ENCODE measurements at regions not wholly inside any gene's neighbourhood (a gene's known extent, or its start where the extent isn't known, plus 50 kb on each side); places are given as distances from the start of the nearest gene placed in this dataset.

DNA sequence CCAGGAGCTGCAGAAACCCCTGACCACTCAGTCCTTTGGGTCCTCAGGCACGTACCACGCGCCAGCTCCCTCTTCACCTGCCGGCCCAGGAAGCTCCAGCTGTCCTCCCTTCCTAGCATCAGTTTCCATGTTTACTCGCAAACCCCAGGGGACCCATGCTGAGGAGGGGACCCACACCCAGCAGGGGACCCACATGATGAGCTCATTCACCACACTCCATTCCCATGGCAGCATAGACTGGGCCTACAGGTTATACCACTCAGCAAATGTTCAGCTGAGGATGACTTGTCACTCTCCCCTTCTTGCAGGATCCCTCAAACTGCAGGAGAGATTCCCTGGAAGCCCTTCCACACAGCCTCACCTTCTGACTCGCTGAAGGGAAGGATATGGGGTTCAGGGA, 73.5 kb upstream of the GALNT10 start:
- H2AFZ ChIP-seq (ENCODE audit: low read depth, low read length) = no peak overlapping the region
- no peak overlapping the region for H3K4me3 ChIP-seq (ENCODE audit: insufficient read depth in 1 of 2, low read depth in 1 of 2, low read length in 2 of 2)
- H3K14ac ChIP-seq (ENCODE audit: low read length in 2 of 2) = no peak overlapping the region
- H3K4me2 ChIP-seq (ENCODE audit: low read length, poor library complexity, severe bottlenecking) = no peak overlapping the region
- H2BK120ac ChIP-seq (ENCODE audit: low read depth, low read length) = no peak overlapping the region
- peaks cover 7% of the 10 kb centered on the region for H3K4me1 ChIP-seq (ENCODE audit: control insufficient read depth, insufficient read depth, low read depth, low read length)
- H3K18ac ChIP-seq (ENCODE audit: low read depth in 1 of 2, low read length in 2 of 2) = no peak overlapping the region
- H3K4ac ChIP-seq (ENCODE audit: low read depth in 1 of 2, low read length in 2 of 2) = no peak overlapping the region
- no peak overlapping the region for H2BK12ac ChIP-seq (ENCODE audit: low read length in 2 of 2)
- H2AK5ac ChIP-seq (ENCODE audit: low read length, severe bottlenecking) = no peak overlapping the region
- H3K79me1 ChIP-seq (replicated peaks; ENCODE audit: low read length, poor library complexity, severe bottlenecking) = no peaks in the 10 kb centered on the region
- no peaks in the 10 kb centered on the region for H3K9me3 ChIP-seq (ENCODE audit: control insufficient read depth, low read length)
- no peak overlapping the region for H4K8ac ChIP-seq (ENCODE audit: low read length)
- H4K91ac ChIP-seq (ENCODE audit: low read length) = no peak overlapping the region
- DNase-seq = no peak
- H3K9ac ChIP-seq (ENCODE audit: low read length) = no peak overlapping the region
- H3K27ac ChIP-seq (ENCODE audit: low read length, poor library complexity, severe bottlenecking) = no peak overlapping the region
- no peak overlapping the region for H2BK15ac ChIP-seq (ENCODE audit: low read depth, poor library complexity, severe bottlenecking)
- no peak overlapping the region for H2BK5ac ChIP-seq (ENCODE audit: low read depth, low read length, poor library complexity, severe bottlenecking)
- H3K36me3 ChIP-seq (ENCODE audit: control insufficient read depth in 1 of 2, insufficient read depth in 2 of 2, low read depth in 1 of 2, low read length in 2 of 2) = no peaks in the 10 kb centered on the region
- H3K27me3 ChIP-seq (ENCODE audit: control insufficient read depth in 1 of 2, insufficient read depth in 1 of 2, low read length in 2 of 2) = peaks cover 3 to 37% of the 10 kb centered on the region in 2 experiments
- WGBS = 88% methylated on average over 6 of the region's 6 CpGs
- H3K23ac ChIP-seq (ENCODE audit: low read length in 2 of 2) = no peak overlapping the region

- H3K4me3 ChIP-seq (ENCODE audit: insufficient read depth in 1 of 2, low read depth in 1 of 2, low read length in 2 of 2) = no peak overlapping the region
- H2AK5ac ChIP-seq (ENCODE audit: low read length, severe bottlenecking) = no peak overlapping the region
- no peak overlapping the region for H3K23ac ChIP-seq (ENCODE audit: low read length in 2 of 2)
- no peak overlapping the region for H4K91ac ChIP-seq (ENCODE audit: low read length)
- H3K9ac ChIP-seq (ENCODE audit: low read length) = no peak overlapping the region
- no peak overlapping the region for H3K18ac ChIP-seq (ENCODE audit: low read depth in 1 of 2, low read length in 2 of 2)
- H3K4me1 ChIP-seq (ENCODE audit: control insufficient read depth, insufficient read depth, low read depth, low read length) = peaks cover 7% of the 10 kb centered on the region
- H2BK5ac ChIP-seq (ENCODE audit: low read depth, low read length, poor library complexity, severe bottlenecking) = no peak overlapping the region
- 75% methylated on average over 3 of the region's 3 CpGs for WGBS
- H2AFZ ChIP-seq (ENCODE audit: low read depth, low read length) = no peak overlapping the region
- H2BK120ac ChIP-seq (ENCODE audit: low read depth, low read length) = no peak overlapping the region
- no peaks in the 10 kb centered on the region for H3K79me1 ChIP-seq (replicated peaks; ENCODE audit: low read length, poor library complexity, severe bottlenecking)
- no peak overlapping the region for H3K14ac ChIP-seq (ENCODE audit: low read length in 2 of 2)
- H3K4me2 ChIP-seq (ENCODE audit: low read length, poor library complexity, severe bottlenecking) = no peak overlapping the region
- H3K9me3 ChIP-seq (ENCODE audit: control insufficient read depth, low read length) = no peaks in the 10 kb centered on the region
- peaks cover 3 to 33% of the 10 kb centered on the region in 2 experiments for H3K27me3 ChIP-seq (ENCODE audit: control insufficient read depth in 1 of 2, insufficient read depth in 1 of 2, low read length in 2 of 2)
- H2BK15ac ChIP-seq (ENCODE audit: low read depth, poor library complexity, severe bottlenecking) = no peak overlapping the region
- no peak overlapping the region for H2BK12ac ChIP-seq (ENCODE audit: low read length in 2 of 2)
- no peak overlapping the region for H4K8ac ChIP-seq (ENCODE audit: low read length)
- DNase-seq = no peak
- H3K4ac ChIP-seq (ENCODE audit: low read depth in 1 of 2, low read length in 2 of 2) = no peak overlapping the region
- H3K36me3 ChIP-seq (ENCODE audit: control insufficient read depth in 1 of 2, insufficient read depth in 2 of 2, low read depth in 1 of 2, low read length in 2 of 2) = no peaks in the 10 kb centered on the region
- H3K27ac ChIP-seq (ENCODE audit: low read length, poor library complexity, severe bottlenecking) = no peak overlapping the region
Measured at GRCh38 chr5:154117930-154118329, 72.6 kb upstream of the GALNT10 start.

DNA sequence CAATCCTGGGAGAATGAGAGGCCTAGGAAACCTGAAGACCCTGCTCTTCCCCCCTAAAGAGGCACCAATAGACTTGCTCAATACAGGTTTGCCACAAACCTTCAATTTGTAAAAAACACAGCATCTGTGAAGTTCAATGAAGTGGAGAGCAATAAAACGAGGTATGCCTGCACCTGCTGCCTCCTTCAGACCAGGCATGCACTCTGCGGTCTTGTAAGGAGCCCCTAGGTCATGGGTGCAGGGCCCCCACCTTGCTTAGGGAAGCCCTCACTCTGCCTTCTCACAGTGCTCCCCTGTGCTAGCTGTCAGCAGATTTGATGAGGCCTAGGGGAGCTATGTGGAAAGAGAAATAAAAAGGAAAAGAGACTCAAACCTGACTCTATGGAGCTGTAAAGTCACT, 72.1 kb upstream of the GALNT10 start:
- H3K23ac ChIP-seq (ENCODE audit: low read length in 2 of 2) = no peak overlapping the region
- no peaks in the 10 kb centered on the region for H3K79me1 ChIP-seq (replicated peaks; ENCODE audit: low read length, poor library complexity, severe bottlenecking)
- H4K91ac ChIP-seq (ENCODE audit: low read length) = no peak overlapping the region
- no peak overlapping the region for H2BK5ac ChIP-seq (ENCODE audit: low read depth, low read length, poor library complexity, severe bottlenecking)
- H3K18ac ChIP-seq (ENCODE audit: low read depth in 1 of 2, low read length in 2 of 2) = no peak overlapping the region
- WGBS = 63% methylated on average over 2 of the region's 2 CpGs
- H2BK15ac ChIP-seq (ENCODE audit: low read depth, poor library complexity, severe bottlenecking) = no peak overlapping the region
- no peak overlapping the region for H4K8ac ChIP-seq (ENCODE audit: low read length)
- no peak overlapping the region for H2BK12ac ChIP-seq (ENCODE audit: low read length in 2 of 2)
- H3K4me2 ChIP-seq (ENCODE audit: low read length, poor library complexity, severe bottlenecking) = no peak overlapping the region
- H2AK5ac ChIP-seq (ENCODE audit: low read length, severe bottlenecking) = no peak overlapping the region
- no peak overlapping the region for H3K14ac ChIP-seq (ENCODE audit: low read length in 2 of 2)
- H3K9ac ChIP-seq (ENCODE audit: low read length) = no peak overlapping the region
- H3K4ac ChIP-seq (ENCODE audit: low read depth in 1 of 2, low read length in 2 of 2) = no peak overlapping the region
- peaks cover 7% of the 10 kb centered on the region for H3K4me1 ChIP-seq (ENCODE audit: control insufficient read depth, insufficient read depth, low read depth, low read length)
- no peak overlapping the region for H3K27ac ChIP-seq (ENCODE audit: low read length, poor library complexity, severe bottlenecking)
- H3K9me3 ChIP-seq (ENCODE audit: control insufficient read depth, low read length) = no peaks in the 10 kb centered on the region
- H3K36me3 ChIP-seq (ENCODE audit: control insufficient read depth in 1 of 2, insufficient read depth in 2 of 2, low read depth in 1 of 2, low read length in 2 of 2) = no peaks in the 10 kb centered on the region
- no peak overlapping the region for H2BK120ac ChIP-seq (ENCODE audit: low read depth, low read length)
- H2AFZ ChIP-seq (ENCODE audit: low read depth, low read length) = no peak overlapping the region
- no peak overlapping the region for H3K4me3 ChIP-seq (ENCODE audit: insufficient read depth in 1 of 2, low read depth in 1 of 2, low read length in 2 of 2)
- peaks cover 3 to 28% of the 10 kb centered on the region in 2 experiments for H3K27me3 ChIP-seq (ENCODE audit: control insufficient read depth in 1 of 2, insufficient read depth in 1 of 2, low read length in 2 of 2)
- no peak for DNase-seq

- H4K91ac ChIP-seq (ENCODE audit: low read length) = no peak overlapping the region
- no peak overlapping the region for H2BK12ac ChIP-seq (ENCODE audit: low read length in 2 of 2)
- H2BK120ac ChIP-seq (ENCODE audit: low read depth, low read length) = no peak overlapping the region
- no peak overlapping the region for H3K14ac ChIP-seq (ENCODE audit: low read length in 2 of 2)
- no peak overlapping the region for H3K9ac ChIP-seq (ENCODE audit: low read length)
- H3K79me1 ChIP-seq (replicated peaks; ENCODE audit: low read length, poor library complexity, severe bottlenecking) = no peaks in the 10 kb centered on the region
- no peak overlapping the region for H4K8ac ChIP-seq (ENCODE audit: low read length)
- no peak overlapping the region for H3K4me3 ChIP-seq (ENCODE audit: insufficient read depth in 1 of 2, low read depth in 1 of 2, low read length in 2 of 2)
- H3K4me2 ChIP-seq (ENCODE audit: low read length, poor library complexity, severe bottlenecking) = no peak overlapping the region
- no peak overlapping the region for H2AFZ ChIP-seq (ENCODE audit: low read depth, low read length)
- H3K36me3 ChIP-seq (ENCODE audit: control insufficient read depth in 1 of 2, insufficient read depth in 2 of 2, low read depth in 1 of 2, low read length in 2 of 2) = no peaks in the 10 kb centered on the region
- DNase-seq = no peak
- H2BK5ac ChIP-seq (ENCODE audit: low read depth, low read length, poor library complexity, severe bottlenecking) = no peak overlapping the region
- H3K27ac ChIP-seq (ENCODE audit: low read length, poor library complexity, severe bottlenecking) = no peak overlapping the region
- no peak overlapping the region for H3K23ac ChIP-seq (ENCODE audit: low read length in 2 of 2)
- H3K18ac ChIP-seq (ENCODE audit: low read depth in 1 of 2, low read length in 2 of 2) = no peak overlapping the region
- H2BK15ac ChIP-seq (ENCODE audit: low read depth, poor library complexity, severe bottlenecking) = no peak overlapping the region
- WGBS = 86% methylated on average over 4 of the region's 4 CpGs
- no peak overlapping the region for H3K4ac ChIP-seq (ENCODE audit: low read depth in 1 of 2, low read length in 2 of 2)
- no peak overlapping the region for H2AK5ac ChIP-seq (ENCODE audit: low read length, severe bottlenecking)
- H3K4me1 ChIP-seq (ENCODE audit: control insufficient read depth, insufficient read depth, low read depth, low read length) = peaks cover 7% of the 10 kb centered on the region
- H3K27me3 ChIP-seq (ENCODE audit: control insufficient read depth in 1 of 2, insufficient read depth in 1 of 2, low read length in 2 of 2) = peaks cover 3 to 28% of the 10 kb centered on the region in 2 experiments
- H3K9me3 ChIP-seq (ENCODE audit: control insufficient read depth, low read length) = no peaks in the 10 kb centered on the region
Measured at GRCh38 chr5:154118893-154119336, 71.6 kb upstream of the GALNT10 start.

Data from mesenchymal stem cell (in vitro differentiated cells and primary cell).